Endodermal cell (in vitro differentiated cells): ENCODE measurements at regions not wholly inside any gene's neighbourhood (a gene's known extent, or its start where the extent isn't known, plus 50 kb on each side); places are given as distances from the start of the nearest gene placed in this dataset.

Experiments used
- DNase-seq: peaks from one replicate; pipeline ENCODE4 v3.0.0-alpha.2; 2017
- H3K27ac ChIP-seq: 2 replicates; pipeline ENCODE4 v1.5.1; 2013; ENCODE audit warnings: mild to moderate bottlenecking, low read depth, low read length, moderate library complexity
- H3K27me3 ChIP-seq: 2 replicates; pipeline ENCODE4 v1.6.1; 2013; ENCODE audit warnings: mild to moderate bottlenecking, low read length, moderate library complexity; ENCODE audit not compliant: insufficient read depth, control insufficient read depth, poor library complexity, severe bottlenecking
- H3K36me3 ChIP-seq: 2 replicates; pipeline ENCODE4 v1.7.0; 2013; ENCODE audit warnings: mild to moderate bottlenecking, low read length, moderate library complexity; ENCODE audit not compliant: control insufficient read depth, insufficient read depth
- H3K4me1 ChIP-seq: one replicate; pipeline ENCODE4 v1.7.0; 2013; ENCODE audit warnings: low read length; ENCODE audit not compliant: control insufficient read depth, insufficient read depth
- H3K4me3 ChIP-seq: 2 replicates; pipeline ENCODE4 v1.5.1; 2013; ENCODE audit warnings: mild to moderate bottlenecking, low read length, moderate library complexity
- H3K9ac ChIP-seq: 2 replicates; pipeline ENCODE4 v1.6.1; 2013; ENCODE audit warnings: mild to moderate bottlenecking, low read length, moderate library complexity; ENCODE audit not compliant: poor library complexity, severe bottlenecking; ENCODE audit errors: extremely low read depth
- H3K9me3 ChIP-seq: 2 replicates; pipeline ENCODE4 v1.6.1; 2013; ENCODE audit warnings: mild to moderate bottlenecking, low read length, moderate library complexity; ENCODE audit not compliant: control insufficient read depth
- H3K27ac Mint-ChIP-seq: 2 replicates; pipeline ENCODE4 v1.8.0; 2020; ENCODE audit warnings: mixed read lengths
- H3K27me3 Mint-ChIP-seq: 2 replicates; pipeline ENCODE4 v1.8.0; 2021; ENCODE audit warnings: mild to moderate bottlenecking, mixed read lengths; ENCODE audit not compliant: insufficient read depth
- H3K36me3 Mint-ChIP-seq: 2 replicates; pipeline ENCODE4 v1.8.0; 2020; ENCODE audit warnings: low read depth, mixed read lengths
- H3K4me1 Mint-ChIP-seq: 2 replicates; pipeline ENCODE4 v1.8.0; 2020; ENCODE audit warnings: mixed read lengths
- H3K4me3 Mint-ChIP-seq: 2 replicates; pipeline ENCODE4 v1.8.0; 2020; ENCODE audit warnings: mild to moderate bottlenecking, moderate library complexity, mixed read lengths
- H3K9me3 Mint-ChIP-seq: 2 replicates; pipeline ENCODE4 v1.8.0; 2020; ENCODE audit warnings: mild to moderate bottlenecking, mixed read lengths
- CTCF ChIP-seq: fragments of 200-600 bp; sonication (generic); conservative IDR thresholded peaks from 2 replicates; pipeline ENCODE4 v1.5.0; 2021; ENCODE audit warnings: antibody characterized with exemption, mild to moderate bottlenecking
- WGBS, 2 experiments: methylation state at CpG; one replicate each; pipeline versions ENCODE4 v1.1.5 to v1.1.7; 2013; ENCODE audit warnings: missing lambda C conversion rate in 2 of 2, mixed read lengths in 1 of 2; ENCODE audit not compliant: insufficient coverage in 1 of 2, insufficient read length in 1 of 2; 5-methylcytosine and 5-hydroxymethylcytosine counted together

GRCh38 chr17:70318051-70318450 is 148.7 kb downstream of the KCNJ2 start:
- H3K36me3 Mint-ChIP-seq, result no peaks in the 10 kb centered on the region
- H3K27ac Mint-ChIP-seq, result no peak overlapping the region
- Histone ChIP-seq H3K36me3 (no peaks in the 10 kb centered on the region), H3K27ac (no peak overlapping the region), H3K9me3 (no peaks in the 10 kb centered on the region), H3K4me1 (no peaks in the 10 kb centered on the region), H3K4me3 (no peak overlapping the region), H3K27me3 (no peaks in the 10 kb centered on the region), H3K9ac (no peak overlapping the region)
- 85 to 100% methylated on average over 3 of the region's 3 CpGs for WGBS, 2 experiments
- no peak for DNase-seq
- TF ChIP-seq CTCF, result no peak
- H3K9me3 Mint-ChIP-seq, result no peaks in the 10 kb centered on the region
- H3K27me3 Mint-ChIP-seq, result no peaks in the 10 kb centered on the region
- no peak overlapping the region for H3K4me3 Mint-ChIP-seq
- H3K4me1 Mint-ChIP-seq, result peaks cover 2% of the 10 kb centered on the region

- Histone ChIP-seq H3K36me3 (no peaks in the 10 kb centered on the region), H3K4me1 (no peaks in the 10 kb centered on the region), H3K9ac (no peak overlapping the region), H3K9me3 (no peaks in the 10 kb centered on the region), H3K27me3 (no peaks in the 10 kb centered on the region), H3K4me3 (no peak overlapping the region), H3K27ac (no peak overlapping the region)
- Mint-ChIP-seq H3K27me3 (no peaks in the 10 kb centered on the region), H3K4me3 (no peak overlapping the region), H3K4me1 (peaks cover 2% of the 10 kb centered on the region), H3K36me3 (no peaks in the 10 kb centered on the region), H3K27ac (no peak overlapping the region), H3K9me3 (no peaks in the 10 kb centered on the region)
- 84 to 95% methylated on average over 2 to 3 of the region's 3 CpGs for WGBS, 2 experiments
- TF ChIP-seq CTCF, result no peak
- no peak for DNase-seq
Observed at GRCh38 chr17:70319516-70319915, 150.2 kb downstream of the KCNJ2 start.

- Mint-ChIP-seq H3K36me3 (no peaks in the 10 kb centered on the region), H3K4me1 (peaks cover 2% of the 10 kb centered on the region), H3K27me3 (no peaks in the 10 kb centered on the region), H3K9me3 (no peaks in the 10 kb centered on the region), H3K27ac (no peak overlapping the region), H3K4me3 (no peak overlapping the region)
- TF ChIP-seq CTCF, result no peak
- H3K27me3 ChIP-seq, result no peaks in the 10 kb centered on the region
- no peak overlapping the region for H3K9ac ChIP-seq
- 92% methylated on average over 5 of the region's 5 CpGs; no CpG with 5 or more reads in 1 of the 2 experiments for WGBS, 2 experiments
- H3K36me3 ChIP-seq, result no peaks in the 10 kb centered on the region
- no peaks in the 10 kb centered on the region for H3K9me3 ChIP-seq
- no peak for DNase-seq
- H3K4me3 ChIP-seq, result no peak overlapping the region
- H3K27ac ChIP-seq, result no peak overlapping the region
- no peaks in the 10 kb centered on the region for H3K4me1 ChIP-seq
Observed at GRCh38 chr17:70320673-70321345, 151.5 kb downstream of the KCNJ2 start.
